Left ventricle myocardium inferior (tissue), 1 donor: ENCODE measurements at regions not wholly inside any gene's neighbourhood (a gene's known extent, or its start where the extent isn't known, plus 50 kb on each side); places are given as distances from the start of the nearest gene placed in this dataset.

ENCODE experiments used
- DNase-seq: peaks from one replicate; pipeline ENCODE4 v3.0.0-alpha.2; 2020
- H3K27ac ChIP-seq: fragments of 200-600 bp; replicated peaks from 2 replicates; pipeline ENCODE4 v1.8.0; 2021
- H3K27me3 ChIP-seq: fragments of 200-600 bp; 2 replicates; pipeline ENCODE4 v1.8.0; 2021; ENCODE audit warnings: low read depth
- H3K36me3 ChIP-seq: fragments of 200-600 bp; 2 replicates; pipeline ENCODE4 v1.8.0; 2021
- H3K4me1 ChIP-seq: fragments of 200-600 bp; 2 replicates; pipeline ENCODE4 v1.8.0; 2021
- H3K4me3 ChIP-seq: fragments of 200-600 bp; 2 replicates; pipeline ENCODE4 v1.8.0; 2021; ENCODE audit warnings: mild to moderate bottlenecking, moderate library complexity
- H3K9me3 ChIP-seq: fragments of 200-600 bp; replicated peaks from 2 replicates; pipeline ENCODE4 v1.8.0; 2021
- CTCF ChIP-seq: fragments of 200-600 bp; IDR thresholded peaks from 2 replicates; pipeline ENCODE4 v1.8.0; 2021; ENCODE audit warnings: antibody characterized with exemption, mild to moderate bottlenecking, borderline replicate concordance
- intact Hi-C: fragments of 100-400 bp; cut with micrococcal nuclease; formaldehyde crosslinking; loops from one replicate; pipeline ENCODE4 v1.11.0; 2022
- donor health status: DM: no; HTN: yes; CAD: no; lungs with severe emphysema.

GRCh38 chr4:83779103-83780052, 243.5 kb downstream of the GPAT3 start:
- no peak for TF ChIP-seq CTCF
- Histone ChIP-seq H3K27me3 (peaks cover 7% of the 10 kb centered on the region), H3K9me3 (no peaks in the 10 kb centered on the region), H3K36me3 (no peaks in the 10 kb centered on the region), H3K27ac (no peak overlapping the region), H3K4me1 (no peaks in the 10 kb centered on the region), H3K4me3 (no peak overlapping the region)
- intact Hi-C loops: no loop called here
- no peak for DNase-seq

GRCh38 chr4:83772685-83773084, 236.8 kb downstream of the GPAT3 start:
- no peaks in the 10 kb centered on the region for H3K4me1 ChIP-seq
- H3K9me3 ChIP-seq: no peaks in the 10 kb centered on the region
- peaks cover 23% of the 10 kb centered on the region for H3K27me3 ChIP-seq
- no peak overlapping the region for H3K27ac ChIP-seq
- intact Hi-C loops: no loop called here
- no peak for DNase-seq
- H3K36me3 ChIP-seq: no peaks in the 10 kb centered on the region
- TF ChIP-seq CTCF: no peak
- no peak overlapping the region for H3K4me3 ChIP-seq

- Histone ChIP-seq H3K9me3 (no peaks in the 10 kb centered on the region), H3K27me3 (peaks cover 23% of the 10 kb centered on the region), H3K36me3 (no peaks in the 10 kb centered on the region), H3K27ac (no peak overlapping the region), H3K4me1 (no peaks in the 10 kb centered on the region), H3K4me3 (no peak overlapping the region)
- intact Hi-C loops: no loop called here
- peak; percentile 27 for DNase-seq
- TF ChIP-seq CTCF: peak; percentile 75
Observed at GRCh38 chr4:83771113-83771705, 235.3 kb downstream of the GPAT3 start.

GRCh38 chr4:83768146-83768545, 232.2 kb downstream of the GPAT3 start:
- intact Hi-C loops: no loop called here
- H3K4me1 ChIP-seq: no peaks in the 10 kb centered on the region
- no peaks in the 10 kb centered on the region for H3K36me3 ChIP-seq
- no peak for DNase-seq
- H3K9me3 ChIP-seq: no peaks in the 10 kb centered on the region
- no peak overlapping the region for H3K27ac ChIP-seq
- no peak overlapping the region for H3K4me3 ChIP-seq
- TF ChIP-seq CTCF: no peak
- H3K27me3 ChIP-seq: peaks cover 16% of the 10 kb centered on the region

GRCh38 chr4:83767067-83767466, 231.2 kb downstream of the GPAT3 start:
- TF ChIP-seq CTCF: no peak
- DNase-seq: no peak
- Histone ChIP-seq H3K27me3 (peaks cover 16% of the 10 kb centered on the region), H3K4me1 (no peaks in the 10 kb centered on the region), H3K27ac (no peak overlapping the region), H3K36me3 (no peaks in the 10 kb centered on the region), H3K4me3 (no peak overlapping the region), H3K9me3 (no peaks in the 10 kb centered on the region)
- intact Hi-C loops: no loop called here
